DMS 273 (cell line): ENCODE measurements at regions not wholly inside any gene's neighbourhood (a gene's known extent, or its start where the extent isn't known, plus 50 kb on each side); places are given as distances from the start of the nearest gene placed in this dataset.

Experiments used
- DNase-seq: peaks from one replicate; lab custom pipeline; 2025; ENCODE audit not compliant: unreplicated experiment; lab: John Stamatoyannopoulos, UW

- no peak for DNase-seq
These were observed 152.0 kb upstream of the HMCN1 start for GRCh38 chr1:185581961-185582725.

- no peak for DNase-seq
These were observed 153.2 kb upstream of the HMCN1 start for GRCh38 chr1:185581020-185581419.

GRCh38 chr1:185578293-185578692 lies 155.9 kb upstream of the HMCN1 start:
- no peak for DNase-seq

GRCh38 chr1:185574139-185574875 lies 159.9 kb upstream of the HMCN1 start:
- DNase-seq = no peak

GRCh38 chr1:185573677-185574076 lies 160.5 kb upstream of the HMCN1 start:
- DNase-seq = no peak

- no peak for DNase-seq
These were observed 161.0 kb upstream of the HMCN1 start for GRCh38 chr1:185573162-185573561.

GRCh38 chr1:185570962-185571361 lies 163.2 kb upstream of the HMCN1 start:
- DNase-seq = no peak

- DNase-seq = no peak
These were observed 165.8 kb upstream of the HMCN1 start for GRCh38 chr1:185568155-185569123.

GRCh38 chr1:185567440-185567839 lies 166.8 kb upstream of the HMCN1 start:
- DNase-seq = no peak

- DNase-seq = peak; percentile 9
These were observed 167.2 kb upstream of the HMCN1 start for GRCh38 chr1:185566995-185567394.

GRCh38 chr1:185565302-185565701 lies 168.9 kb upstream of the HMCN1 start:
- peak; percentile 3 for DNase-seq

- no peak for DNase-seq
These were observed 169.4 kb upstream of the HMCN1 start for GRCh38 chr1:185564816-185565215.

GRCh38 chr1:185562461-185563359 lies 171.5 kb upstream of the HMCN1 start:
- DNase-seq = no peak

GRCh38 chr1:185561629-185562028 lies 172.6 kb upstream of the HMCN1 start:
- no peak for DNase-seq

GRCh38 chr1:185560760-185561159 lies 173.4 kb upstream of the HMCN1 start:
- no peak for DNase-seq

GRCh38 chr1:185559684-185560331 lies 174.4 kb upstream of the HMCN1 start:
- DNase-seq = peak; percentile 47

- no peak for DNase-seq
These were observed 175.0 kb upstream of the HMCN1 start for GRCh38 chr1:185559151-185559550.

GRCh38 chr1:185556561-185556960 lies 177.6 kb upstream of the HMCN1 start:
- DNase-seq = no peak

- DNase-seq = no peak
These were observed 178.4 kb upstream of the HMCN1 start for GRCh38 chr1:185555743-185556142.

GRCh38 chr1:185551008-185551407 lies 183.2 kb upstream of the HMCN1 start:
- DNase-seq = no peak
